GM20431 (cell line): ENCODE measurements at regions not wholly inside any gene's neighbourhood (a gene's known extent, or its start where the extent isn't known, plus 50 kb on each side); places are given as distances from the start of the nearest gene placed in this dataset.
"Not testable (repeated sequence)": the region's sequence is repeated elsewhere in the genome, so short reads cannot be mapped to it uniquely, and the experiment has no call there.

Experiments
- in situ Hi-C: fragments of 300-500 bp; cut with MseI, MboI; formaldehyde crosslinking; loops from one replicate; pipeline ENCODE4 v1.15.0; 2020; ENCODE audit warnings: low sequenced_read_pairs; ENCODE audit not compliant: unreplicated experiment

DNA sequence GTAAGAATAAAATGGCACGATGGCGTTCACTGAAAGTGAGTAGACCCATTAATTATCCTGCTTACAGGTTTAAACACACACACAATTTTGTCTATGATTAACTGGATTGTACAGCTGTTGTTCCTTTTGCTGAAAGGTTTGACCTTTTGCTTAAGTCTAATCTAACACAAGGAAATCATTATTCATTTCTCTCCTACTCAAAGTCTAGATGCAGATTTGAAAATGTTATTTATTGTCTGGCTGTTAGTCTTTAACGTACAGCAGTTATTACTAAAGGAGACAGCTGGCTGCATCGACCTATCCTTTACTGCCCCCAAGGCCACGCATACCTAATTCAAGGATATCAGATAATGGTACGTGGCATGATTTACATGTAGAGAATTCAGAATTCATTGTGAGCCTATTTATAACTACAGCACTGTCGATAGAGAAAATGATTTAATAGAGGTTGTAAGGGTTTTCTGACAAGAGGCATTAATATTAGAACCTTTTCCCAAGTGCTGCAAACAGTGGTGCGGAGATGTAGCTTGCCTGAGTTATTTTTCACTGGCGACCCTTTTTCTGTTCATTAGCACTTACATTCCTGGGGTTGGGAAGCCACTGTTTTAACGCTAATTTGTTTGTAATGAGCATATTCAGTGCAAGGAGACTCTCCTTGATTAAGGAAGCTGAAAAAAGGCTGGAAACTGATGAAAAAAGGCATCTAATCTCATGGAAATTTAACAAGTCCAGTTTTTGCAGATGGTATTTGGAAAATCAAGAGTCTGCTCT is 368.4 kb upstream of the GRAMD2B start:
- in situ Hi-C loops, result no loop called here

DNA sequence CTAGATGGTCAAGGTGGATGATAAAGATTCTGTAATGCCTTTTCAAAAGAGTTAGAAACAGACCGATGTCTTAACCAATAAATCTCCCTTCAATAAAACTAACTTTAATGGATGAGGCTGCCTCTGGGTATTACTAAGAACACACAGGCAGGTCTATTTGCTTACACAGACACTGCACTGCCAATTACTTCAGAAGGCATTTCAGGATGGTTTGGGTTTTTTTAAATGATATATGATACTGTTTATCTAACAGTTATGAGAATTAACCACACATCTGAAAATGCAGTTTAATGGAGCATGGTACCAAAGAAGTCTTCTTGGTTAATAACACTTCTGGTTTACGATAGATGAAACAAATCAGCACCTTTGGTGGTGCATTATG is 367.9 kb upstream of the GRAMD2B start:
- in situ Hi-C loops, result no loop called here

DNA sequence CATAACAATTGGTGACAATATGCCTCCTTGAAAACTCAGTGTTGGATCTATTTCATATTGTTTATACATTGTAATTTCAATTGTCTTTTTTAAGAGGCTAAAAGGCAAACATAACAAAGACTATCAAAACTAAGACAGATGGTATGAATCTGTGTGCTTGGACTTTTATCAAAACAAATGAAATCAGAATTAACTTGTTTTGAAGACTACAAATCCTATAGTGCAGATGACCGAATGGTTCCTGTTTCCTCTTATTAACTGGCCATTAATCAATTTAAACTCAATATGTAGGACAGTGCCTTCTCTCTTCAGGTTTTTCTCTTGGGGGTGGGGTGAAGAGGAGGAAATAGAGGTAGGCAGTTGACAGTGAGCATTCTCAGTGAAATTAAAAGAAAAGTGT is 366.9 kb upstream of the GRAMD2B start:
- in situ Hi-C loops, result no loop called here

DNA sequence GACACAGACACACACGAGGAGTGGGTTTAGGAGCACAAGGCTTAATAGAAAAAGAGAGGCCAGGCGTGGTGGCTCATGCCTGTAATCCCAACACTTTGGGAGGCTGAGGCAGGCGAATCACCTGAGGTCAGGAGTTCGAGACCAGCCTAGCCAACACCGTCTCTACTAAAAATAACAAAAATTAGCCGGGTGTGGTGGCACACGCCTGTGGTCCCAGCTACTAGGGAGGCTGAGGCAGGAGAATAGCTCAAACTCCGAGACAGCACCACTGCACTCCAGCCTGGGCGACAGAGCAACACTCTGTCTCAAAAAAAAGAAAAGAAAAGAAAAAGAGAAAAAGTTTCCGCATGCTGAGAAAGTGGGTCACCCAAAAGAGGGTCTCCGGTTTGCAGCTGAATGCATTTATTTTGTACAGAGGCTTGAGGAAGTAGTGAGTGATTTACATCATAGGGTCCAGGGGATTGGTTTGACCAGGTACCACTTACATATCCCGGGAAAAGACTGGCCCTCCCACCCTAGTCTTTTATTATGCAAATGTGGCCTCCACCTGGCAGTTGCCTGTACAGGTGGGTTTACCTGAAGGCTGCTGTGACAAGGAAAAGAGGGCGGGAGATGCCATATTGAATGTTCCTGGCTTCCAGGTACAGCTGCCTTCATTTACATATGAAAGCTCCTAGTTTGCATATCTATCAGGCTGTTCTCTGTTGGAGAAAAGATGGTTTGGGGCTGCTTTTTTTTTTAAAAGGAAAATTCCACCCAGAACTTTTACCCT is 366.2 kb upstream of the GRAMD2B start:
- in situ Hi-C loops, result no loop called here

DNA sequence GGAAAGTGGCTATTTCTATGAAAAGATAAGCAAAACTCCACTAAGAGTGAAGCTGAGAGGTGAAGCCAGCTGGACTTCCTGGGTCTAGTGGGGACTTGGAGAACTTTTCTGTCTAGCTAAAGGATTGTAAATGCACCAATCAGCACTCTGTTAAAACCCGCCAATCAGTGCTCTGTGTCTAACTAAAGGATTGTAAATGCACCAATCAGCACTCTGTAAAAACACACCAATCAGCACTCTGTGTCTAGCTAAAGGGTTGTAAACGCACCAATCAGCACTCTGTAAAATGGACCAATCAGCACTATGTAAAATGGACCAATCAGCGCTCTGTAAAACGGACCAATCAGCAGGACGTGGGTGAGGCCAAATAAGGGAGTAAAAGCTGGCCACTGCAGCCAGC is 364.8 kb upstream of the GRAMD2B start:
- in situ Hi-C loops, result not testable (repeated sequence)

DNA sequence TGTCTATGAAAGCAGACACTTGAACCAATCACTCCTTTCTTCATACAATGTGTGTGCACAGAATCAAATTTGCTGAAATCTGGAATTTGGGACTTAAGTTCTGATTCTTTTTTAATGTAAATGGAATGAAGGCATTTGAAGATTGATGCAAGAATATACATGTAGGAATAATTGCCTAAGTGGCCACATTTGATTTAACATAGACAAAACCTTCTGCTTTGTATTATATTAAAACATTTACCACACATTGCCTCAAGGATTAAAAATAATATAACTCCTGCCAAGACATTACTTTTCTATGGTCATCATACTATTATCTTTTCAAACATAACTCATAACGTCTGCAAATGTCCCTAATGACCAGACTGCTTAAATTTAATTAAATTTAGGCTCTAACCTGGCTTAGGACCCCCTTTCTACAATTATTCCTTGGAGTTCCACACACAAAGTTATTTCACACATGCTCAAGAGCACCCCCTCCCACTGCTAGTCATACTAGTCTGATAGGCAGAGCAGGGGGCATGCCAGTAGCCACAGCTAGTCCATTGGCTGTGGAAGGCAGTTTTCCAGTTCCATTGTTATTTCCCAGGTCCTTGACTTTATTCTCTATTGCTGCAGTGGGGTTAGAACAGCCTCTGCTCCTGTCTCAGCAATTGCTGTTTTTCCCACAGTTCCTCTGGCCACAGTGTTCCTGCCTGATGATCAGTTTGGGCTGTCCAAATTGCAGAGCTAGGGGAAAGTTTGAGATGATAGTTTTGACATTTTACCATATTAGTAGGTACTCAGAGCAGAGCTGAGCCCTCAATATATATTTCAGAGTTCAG is 360.6 kb upstream of the GRAMD2B start:
- in situ Hi-C loops, result no loop called here

DNA sequence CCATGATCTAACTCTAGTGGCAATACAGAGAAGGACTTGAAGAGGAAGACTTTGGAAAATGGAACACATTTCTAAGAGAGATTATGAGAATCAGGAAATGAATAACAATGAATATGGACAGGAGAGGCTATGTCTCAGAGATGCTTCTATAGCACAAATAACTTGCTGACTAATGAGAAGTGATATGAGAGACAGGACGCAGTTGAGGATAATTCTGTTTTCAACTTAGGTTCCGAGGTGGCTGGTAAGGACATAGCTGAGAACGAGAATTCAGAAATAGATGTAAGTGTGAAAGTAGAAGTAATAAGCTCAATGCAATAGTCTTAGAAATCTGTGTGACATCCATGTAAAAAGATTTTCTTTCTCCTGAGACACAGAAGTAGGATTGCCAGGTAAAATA is 358.1 kb upstream of the GRAMD2B start:
- in situ Hi-C loops, result no loop called here

DNA sequence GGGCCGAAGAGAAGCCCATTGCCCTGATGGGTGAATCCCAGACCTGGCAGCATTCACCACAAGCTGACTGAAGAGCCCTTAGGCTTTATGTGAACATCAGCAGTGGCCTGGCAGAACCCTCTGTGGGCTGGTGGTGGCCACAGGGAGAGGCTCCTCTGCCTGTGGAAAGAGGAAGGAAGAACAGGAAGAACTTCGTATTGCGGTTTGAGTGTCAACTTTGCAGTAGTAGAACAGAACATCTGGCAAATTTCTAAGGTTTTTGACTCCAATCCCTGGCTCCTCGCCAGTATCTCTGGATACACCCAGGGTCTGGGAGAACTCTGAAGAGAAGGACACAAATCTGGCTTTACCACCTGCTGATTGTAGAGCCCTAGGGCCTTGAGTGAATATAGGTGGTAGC is 356.4 kb upstream of the GRAMD2B start:
- in situ Hi-C loops, result no loop called here

DNA sequence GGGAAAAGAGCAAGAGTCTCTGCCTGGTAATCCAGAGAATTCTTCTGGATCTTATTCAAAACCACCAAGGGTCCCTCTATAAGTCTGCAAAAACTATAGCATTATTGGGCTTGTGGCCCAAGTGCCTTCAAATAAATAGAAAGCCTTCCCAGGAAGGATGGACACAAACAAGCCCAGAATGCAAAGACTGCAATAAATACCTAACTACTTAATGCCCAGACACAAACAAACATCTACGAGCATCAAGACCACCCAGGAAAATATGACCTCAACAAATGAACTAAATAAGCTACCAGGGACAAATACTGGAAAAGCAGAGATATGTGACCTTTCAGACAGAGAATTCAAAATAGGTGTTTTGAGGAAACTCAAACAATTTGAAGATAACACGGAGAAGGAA is 355.8 kb upstream of the GRAMD2B start:
- in situ Hi-C loops, result no loop called here

DNA sequence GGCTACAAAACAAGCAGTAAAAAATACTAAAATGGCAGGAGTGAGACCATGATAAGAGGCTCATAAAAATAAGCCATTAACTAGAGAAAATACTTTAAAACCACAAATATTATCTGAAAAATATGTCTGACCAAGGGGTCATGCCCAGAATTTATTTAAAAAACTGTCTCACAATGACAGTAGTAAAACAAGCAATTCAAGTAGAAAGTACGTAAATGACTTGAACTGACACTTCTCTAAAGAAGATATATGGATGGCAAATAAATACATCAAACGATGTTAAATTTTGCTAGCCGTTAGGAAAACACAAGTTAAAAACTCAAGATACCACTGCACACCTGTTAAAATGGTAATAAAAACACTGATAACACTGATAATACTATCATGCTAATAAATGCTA is 353.9 kb upstream of the GRAMD2B start:
- in situ Hi-C loops, result no loop called here

DNA sequence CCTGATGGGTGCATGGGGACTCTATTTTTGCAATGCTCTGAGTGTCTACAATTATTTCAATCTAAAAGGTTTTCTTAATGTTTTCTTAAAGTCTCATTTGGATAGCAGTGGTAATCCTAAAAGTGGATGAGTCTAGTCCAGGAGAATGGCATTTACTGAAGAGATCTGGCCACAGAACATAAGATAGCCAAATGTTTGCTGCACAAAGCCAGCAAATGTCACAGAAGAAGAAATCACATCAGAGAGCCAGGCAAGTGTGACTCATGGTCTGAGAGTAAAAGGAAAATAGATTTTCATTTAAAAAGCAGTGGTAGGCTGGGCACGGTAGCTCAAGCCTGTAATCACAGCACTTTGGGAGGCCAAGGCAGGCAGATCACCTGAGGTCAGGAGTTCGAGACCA is 352.7 kb upstream of the GRAMD2B start:
- in situ Hi-C loops, result no loop called here

DNA sequence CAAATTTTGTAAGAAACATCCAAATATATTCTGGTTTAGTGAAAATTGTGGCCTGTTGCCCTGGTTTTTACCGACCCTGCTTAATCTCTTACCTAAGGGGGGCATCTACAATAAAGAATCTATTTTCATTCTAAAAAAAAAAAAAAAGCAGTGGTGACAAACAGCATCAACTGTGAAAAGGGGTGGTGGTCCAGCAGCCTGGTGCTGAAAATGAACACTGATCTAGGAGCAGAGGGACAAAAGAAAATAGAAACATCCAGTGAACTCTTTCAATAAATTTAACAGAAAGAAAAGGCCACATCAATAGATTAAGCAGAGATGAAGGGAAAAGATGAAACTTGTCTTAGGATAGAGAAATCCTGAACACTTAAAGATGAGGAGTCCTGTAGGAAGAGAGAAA is 348.7 kb upstream of the GRAMD2B start:
- in situ Hi-C loops, result no loop called here

DNA sequence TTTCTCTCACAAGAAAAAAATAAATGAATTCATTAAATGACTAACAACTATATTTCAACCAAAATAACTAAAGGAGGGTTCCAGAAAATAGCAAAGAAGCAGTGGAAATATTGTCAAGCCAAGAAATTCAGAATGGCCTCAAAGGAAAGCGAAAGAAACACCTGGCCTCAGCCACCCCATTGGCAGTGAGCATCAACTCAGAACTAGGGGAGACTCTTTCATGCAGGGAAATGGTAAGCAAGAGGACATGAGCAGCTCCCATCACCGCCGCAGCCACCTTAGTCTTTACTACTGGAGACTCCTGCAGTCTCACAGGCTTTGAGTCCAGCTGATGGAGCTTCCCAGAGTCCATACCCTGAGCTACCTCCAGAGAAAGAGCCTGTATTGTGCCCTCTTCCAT is 343.9 kb upstream of the GRAMD2B start:
- in situ Hi-C loops, result no loop called here

DNA sequence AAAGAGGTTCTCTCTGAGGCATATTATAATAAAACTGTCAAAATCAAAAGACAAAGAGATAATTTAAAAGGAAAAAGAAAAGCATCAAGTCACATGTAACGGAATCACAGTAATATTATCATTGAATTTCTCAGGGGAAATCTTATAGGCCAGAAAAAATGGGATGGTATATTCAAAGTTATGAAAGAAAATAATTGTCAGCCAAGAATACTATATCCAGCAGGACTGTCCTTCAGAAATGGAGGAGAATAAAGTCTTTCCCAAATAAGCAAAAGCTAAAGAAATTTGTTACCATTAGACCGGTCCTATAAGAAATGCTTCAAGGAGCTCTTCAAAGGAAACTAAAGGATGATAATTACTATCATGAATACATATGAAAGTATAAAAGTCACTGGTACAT is 342.0 kb upstream of the GRAMD2B start:
- in situ Hi-C loops, result no loop called here

DNA sequence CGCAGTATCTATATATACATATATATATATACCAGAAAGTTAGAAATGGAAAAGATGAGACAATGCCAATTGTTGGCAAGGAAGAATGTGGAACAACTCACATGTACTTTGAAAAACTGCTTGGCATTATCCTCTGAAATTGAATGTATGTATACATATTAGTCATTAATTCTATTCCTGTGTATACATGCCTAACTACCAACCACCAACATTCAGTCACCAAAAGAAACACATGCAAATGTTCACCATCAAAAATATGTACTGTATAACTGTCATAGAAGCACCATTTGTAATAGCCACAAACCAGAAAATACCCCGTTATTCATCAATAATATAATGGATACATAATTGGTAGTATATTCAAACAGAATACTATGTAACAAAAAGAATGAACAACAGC is 330.2 kb upstream of the GRAMD2B start:
- in situ Hi-C loops, result no loop called here

DNA sequence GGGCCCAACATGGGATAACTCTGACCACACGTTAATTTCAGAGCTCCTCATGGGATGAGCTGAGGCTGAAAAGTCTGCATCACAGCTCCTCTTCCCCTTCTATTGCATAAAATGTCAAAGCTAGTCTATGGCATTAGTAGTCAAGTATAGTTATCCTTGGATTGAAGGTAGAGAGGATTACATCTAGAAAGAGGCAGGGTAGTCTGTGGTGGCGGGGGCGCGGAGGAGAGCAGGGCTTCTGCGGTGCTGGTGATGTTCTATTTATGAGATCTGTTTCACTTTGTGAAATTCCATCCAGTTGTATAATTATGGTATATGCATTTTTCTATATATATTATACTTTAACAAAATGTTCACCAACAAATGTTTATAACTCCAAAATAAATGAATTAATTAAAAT is 329.5 kb upstream of the GRAMD2B start:
- in situ Hi-C loops, result no loop called here

DNA sequence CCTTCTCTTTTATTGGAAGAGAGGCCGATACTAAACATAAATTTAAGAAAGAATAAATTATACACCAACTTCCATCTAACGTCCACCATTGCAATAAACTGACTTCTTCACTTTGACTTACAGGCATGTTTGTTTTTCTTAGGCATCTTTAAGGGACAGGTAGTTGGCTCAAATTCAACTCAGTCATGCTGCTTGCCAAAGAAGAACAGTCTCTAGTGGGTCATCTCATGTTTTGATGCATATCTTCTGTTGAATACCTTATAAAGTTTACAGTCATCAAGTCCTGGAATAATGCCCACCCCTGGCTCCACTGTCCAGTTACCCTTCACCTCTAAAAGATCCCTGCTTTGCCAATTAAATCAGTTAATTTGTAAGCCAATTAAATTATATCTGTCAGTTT is 328.2 kb upstream of the GRAMD2B start:
- in situ Hi-C loops, result no loop called here

DNA sequence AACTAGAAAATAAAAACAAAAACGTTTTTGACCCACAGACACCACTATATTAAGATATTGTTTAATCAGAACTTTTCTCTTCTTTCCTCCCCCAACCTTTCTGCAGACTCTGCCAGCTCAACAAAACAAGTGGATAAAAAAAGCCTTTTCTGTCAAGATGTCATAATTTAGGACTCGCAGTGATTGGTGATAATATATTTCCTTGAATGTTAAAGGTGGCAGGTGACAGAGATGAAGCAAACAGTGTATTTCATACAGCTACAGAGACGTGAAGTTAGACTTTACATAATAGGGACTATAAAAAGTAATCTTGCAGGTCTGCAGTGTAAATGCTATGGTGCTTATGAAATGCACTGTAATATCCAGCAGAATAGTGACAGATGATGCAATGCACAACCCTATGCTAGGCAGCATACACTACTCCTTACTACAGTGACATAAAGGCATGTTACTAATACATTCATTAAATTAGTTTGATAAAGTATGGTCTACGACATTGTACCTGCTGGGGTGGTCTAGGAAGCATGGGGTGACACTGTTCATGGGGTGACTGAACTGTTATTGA is 326.7 kb upstream of the GRAMD2B start:
- in situ Hi-C loops, result no loop called here

DNA sequence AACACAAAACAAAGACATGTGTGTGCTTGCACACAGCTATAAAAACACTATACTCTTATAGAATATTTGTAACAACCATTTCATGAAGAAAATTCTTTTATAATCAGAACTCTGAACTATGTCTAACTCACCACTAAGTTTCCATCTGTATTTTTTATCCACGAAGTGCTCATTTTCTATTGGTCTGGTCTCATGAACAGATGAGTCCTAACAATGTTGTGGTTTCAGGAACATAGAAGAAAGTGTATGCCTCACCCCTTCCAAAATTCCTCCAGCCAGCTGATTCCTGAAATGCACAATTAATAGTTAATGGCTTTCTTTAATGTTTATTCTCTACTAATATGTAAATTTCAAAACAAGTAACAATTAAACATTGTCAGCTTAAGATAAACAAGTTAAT is 325.3 kb upstream of the GRAMD2B start:
- in situ Hi-C loops, result no loop called here

DNA sequence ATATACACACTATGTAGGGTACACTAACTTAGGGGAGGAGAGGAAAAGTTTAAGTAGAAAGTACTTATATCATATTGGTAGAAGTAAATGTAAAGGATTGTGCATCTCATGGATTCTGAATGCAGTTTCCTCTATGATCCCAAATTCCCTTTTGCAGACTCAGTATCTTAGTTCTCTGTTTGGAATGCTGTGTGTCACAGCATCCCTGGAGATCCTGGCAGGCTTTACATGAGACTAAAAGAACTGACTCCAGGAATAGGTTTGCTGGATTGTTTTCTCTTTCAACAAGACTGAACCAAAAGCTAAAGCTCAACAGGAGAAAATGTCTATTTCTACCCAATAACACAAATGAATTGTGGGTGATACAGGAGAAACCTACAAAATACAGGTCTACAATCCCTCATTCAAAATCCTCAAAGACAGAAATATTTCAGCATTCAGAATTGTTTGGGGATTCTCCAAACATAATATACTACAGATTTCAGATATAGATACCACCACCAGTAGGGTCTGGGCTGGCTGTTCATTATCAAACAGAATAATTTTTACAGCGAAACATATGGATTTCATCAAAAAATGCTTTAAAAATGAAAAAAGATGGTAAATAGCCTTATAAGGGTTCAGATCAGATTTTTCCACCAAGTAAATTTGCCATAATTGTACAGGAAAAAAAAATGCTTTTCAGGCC is 324.7 kb upstream of the GRAMD2B start:
- in situ Hi-C loops, result no loop called here
